Fibroblast of pulmonary artery (primary cell): ENCODE measurements at regions not wholly inside any gene's neighbourhood (a gene's known extent, or its start where the extent isn't known, plus 50 kb on each side); places are given as distances from the start of the nearest gene placed in this dataset.
"Not testable (repeated sequence)": the region's sequence is repeated elsewhere in the genome, so short reads cannot be mapped to it uniquely, and the experiment has no call there.

Source experiments
- DNase-seq: peaks from one replicate; pipeline ENCODE4 v3.0.0-alpha.2; 2010; ENCODE audit warnings: low read depth
- H3K4me3 ChIP-seq: replicated peaks from 2 replicates; pipeline ENCODE4 v1.5.1; 2011; ENCODE audit warnings: low read depth, mild to moderate bottlenecking, control low read depth, low read length, moderate library complexity
- CTCF ChIP-seq: IDR thresholded peaks from 2 replicates; pipeline ENCODE4 v1.5.1; 2011; ENCODE audit warnings: mild to moderate bottlenecking, control low read depth, low read length, inconsistent platforms; ENCODE audit errors: missing control alignments

- H3K4me3 ChIP-seq: no peak overlapping the region
- DNase-seq: no peak
- TF ChIP-seq CTCF: no peak
These were observed 630.8 kb upstream of the AMELY start for GRCh38 chrY:7542256-7542858.

- H3K4me3 ChIP-seq: no peak overlapping the region
- TF ChIP-seq CTCF: no peak
- DNase-seq: peak; percentile 43
These were observed 617.8 kb upstream of the AMELY start for GRCh38 chrY:7529396-7529795.

- peak; percentile 10 for DNase-seq
- H3K4me3 ChIP-seq: not testable (repeated sequence)
These were observed 616.0 kb upstream of the AMELY start for GRCh38 chrY:7527568-7527967.

GRCh38 chrY:7518387-7518786 is 606.8 kb upstream of the AMELY start:
- no peak for DNase-seq
- no peak for TF ChIP-seq CTCF
- H3K4me3 ChIP-seq: no peak overlapping the region

GRCh38 chrY:7516268-7516667 is 604.7 kb upstream of the AMELY start:
- no peak for TF ChIP-seq CTCF
- DNase-seq: peak; percentile 3

GRCh38 chrY:7515812-7516211 is 604.3 kb upstream of the AMELY start:
- TF ChIP-seq CTCF: no peak
- H3K4me3 ChIP-seq: no peak overlapping the region
- DNase-seq: peak; percentile 42

More at GRCh38 chrY:7516268-7516667, 604.7 kb upstream of the AMELY start:
- no peak overlapping the region for H3K4me3 ChIP-seq

- no peak for TF ChIP-seq CTCF
- H3K4me3 ChIP-seq: no peak overlapping the region
- peak; percentile 6 for DNase-seq
These were observed 591.3 kb upstream of the AMELY start for GRCh38 chrY:7502896-7503295.
